ENCODE measurements at regions not wholly inside any gene's neighbourhood (a gene's known extent, or its start where the extent isn't known, plus 50 kb on each side); places are given as distances from the start of the nearest gene placed in this dataset.

DNA sequence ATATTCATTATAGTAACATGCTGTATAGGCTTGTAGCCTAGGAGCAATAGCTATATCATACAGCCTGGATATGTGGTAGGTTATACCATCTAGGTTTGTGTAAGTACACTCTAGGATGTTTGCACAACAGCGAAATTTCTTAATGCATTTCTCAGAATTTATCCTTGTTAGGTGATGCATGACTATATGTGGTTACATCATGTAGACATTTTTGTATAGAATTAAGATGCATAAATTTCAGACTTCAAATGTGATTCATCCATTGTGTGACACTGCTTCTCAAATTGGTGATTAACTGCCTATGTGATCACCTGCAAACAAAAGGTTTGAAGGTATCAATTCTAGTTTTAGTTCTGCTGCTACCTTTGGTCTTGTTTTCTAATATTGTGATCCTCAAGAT lies 1787.0 kb upstream of the PIK3C3 start:
- DNase-seq (no peak), ATAC-seq (no peak)
- no peaks in the 10 kb centered on the region for H3K36me3 ChIP-seq (ENCODE audit: control insufficient read depth, insufficient read depth, low read length)
- H3K4me1 ChIP-seq (ENCODE audit: control insufficient read depth, insufficient read depth, low read length): no peaks in the 10 kb centered on the region
- H3K4me3 Mint-ChIP-seq: no peak overlapping the region
- no peaks in the 10 kb centered on the region for H3K9me3 ChIP-seq (ENCODE audit: control insufficient read depth, insufficient read depth, low read length)
- 100% methylated on average over 1 of the region's 1 CpG for WGBS (ENCODE audit: insufficient coverage)
- peaks cover 6% of the 10 kb centered on the region for H3K36me3 Mint-ChIP-seq
- no peak overlapping the region for H3K27ac ChIP-seq (ENCODE audit: low read length)
- H3K27me3 Mint-ChIP-seq (ENCODE audit: low read depth in 2 of 2): no peaks in the 10 kb centered on the region
- intact Hi-C loops (cut with micrococcal nuclease): no loop called here
- TF ChIP-seq, protein P1, sequence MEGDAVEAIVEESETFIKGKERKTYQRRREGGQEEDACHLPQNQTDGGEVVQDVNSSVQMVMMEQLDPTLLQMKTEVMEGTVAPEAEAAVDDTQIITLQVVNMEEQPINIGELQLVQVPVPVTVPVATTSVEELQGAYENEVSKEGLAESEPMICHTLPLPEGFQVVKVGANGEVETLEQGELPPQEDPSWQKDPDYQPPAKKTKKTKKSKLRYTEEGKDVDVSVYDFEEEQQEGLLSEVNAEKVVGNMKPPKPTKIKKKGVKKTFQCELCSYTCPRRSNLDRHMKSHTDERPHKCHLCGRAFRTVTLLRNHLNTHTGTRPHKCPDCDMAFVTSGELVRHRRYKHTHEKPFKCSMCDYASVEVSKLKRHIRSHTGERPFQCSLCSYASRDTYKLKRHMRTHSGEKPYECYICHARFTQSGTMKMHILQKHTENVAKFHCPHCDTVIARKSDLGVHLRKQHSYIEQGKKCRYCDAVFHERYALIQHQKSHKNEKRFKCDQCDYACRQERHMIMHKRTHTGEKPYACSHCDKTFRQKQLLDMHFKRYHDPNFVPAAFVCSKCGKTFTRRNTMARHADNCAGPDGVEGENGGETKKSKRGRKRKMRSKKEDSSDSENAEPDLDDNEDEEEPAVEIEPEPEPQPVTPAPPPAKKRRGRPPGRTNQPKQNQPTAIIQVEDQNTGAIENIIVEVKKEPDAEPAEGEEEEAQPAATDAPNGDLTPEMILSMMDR (IDR thresholded peaks at IDR 0.05): no peak
- no peak overlapping the region for H3K27ac Mint-ChIP-seq
- H3K4me3 ChIP-seq (ENCODE audit: low read length): no peak overlapping the region
- no peaks in the 10 kb centered on the region for H3K4me1 Mint-ChIP-seq
- no peaks in the 10 kb centered on the region for H3K27me3 ChIP-seq (ENCODE audit: control insufficient read depth, insufficient read depth, low read length)
- H3K9me3 Mint-ChIP-seq: peaks cover 14 to 16% of the 10 kb centered on the region in 2 donors

DNA sequence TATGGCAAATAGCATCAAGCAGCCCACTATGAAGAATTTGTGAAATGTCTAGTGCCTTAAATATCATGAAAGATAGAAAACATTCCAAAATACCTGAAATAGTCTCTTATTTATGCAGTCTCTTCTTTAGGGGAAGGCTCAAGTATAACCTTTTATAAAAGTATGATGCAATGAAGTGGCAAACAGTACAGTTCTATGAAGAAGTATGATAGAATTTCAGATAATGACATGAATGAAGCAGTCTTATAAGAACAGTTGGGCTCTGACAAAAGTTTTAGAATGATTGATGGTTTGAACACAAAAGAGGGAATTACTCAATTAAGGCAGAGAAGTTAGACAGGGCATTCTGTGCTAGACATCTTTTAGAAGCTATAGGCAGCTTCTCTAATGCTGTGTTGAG lies 1791.8 kb upstream of the PIK3C3 start:
- no peaks in the 10 kb centered on the region for H3K27me3 Mint-ChIP-seq (ENCODE audit: low read depth in 2 of 2)

DNA sequence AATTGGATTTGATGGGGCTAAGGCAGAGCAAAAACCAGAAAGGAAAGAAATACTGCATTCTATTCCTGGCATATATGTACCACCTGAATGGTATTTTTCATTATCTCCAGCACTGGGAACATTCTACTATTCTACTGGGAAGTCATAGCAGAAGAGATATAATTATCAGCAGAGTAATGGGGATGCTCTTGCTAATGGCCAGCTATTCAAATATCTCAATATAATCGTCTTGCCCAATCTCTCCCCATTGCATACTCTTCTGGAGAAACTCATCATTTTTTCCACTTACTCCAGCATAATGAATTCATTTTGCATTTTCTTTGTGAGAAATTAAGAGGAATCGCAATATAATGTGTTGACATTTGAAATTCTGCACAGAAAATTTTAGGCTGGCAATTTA lies 1794.7 kb upstream of the PIK3C3 start:
- ATAC-seq: no peak
- H3K4me3 Mint-ChIP-seq: no peak overlapping the region
- no peaks in the 10 kb centered on the region for H3K4me1 Mint-ChIP-seq
- no peak overlapping the region for H3K27ac Mint-ChIP-seq
- H3K27ac ChIP-seq (ENCODE audit: low read length): no peak overlapping the region
- H3K27me3 Mint-ChIP-seq (ENCODE audit: low read depth in 2 of 2): no peaks in the 10 kb centered on the region
- H3K36me3 Mint-ChIP-seq: no peaks in the 10 kb centered on the region
- no peaks in the 10 kb centered on the region for H3K36me3 ChIP-seq (ENCODE audit: control insufficient read depth, insufficient read depth, low read length)
- H3K4me3 ChIP-seq (ENCODE audit: low read length): no peak overlapping the region
- H3K9me3 ChIP-seq (ENCODE audit: control insufficient read depth, insufficient read depth, low read length): no peaks in the 10 kb centered on the region
- no peaks in the 10 kb centered on the region for H3K4me1 ChIP-seq (ENCODE audit: control insufficient read depth, insufficient read depth, low read length)
- no peaks in the 10 kb centered on the region for H3K27me3 ChIP-seq (ENCODE audit: control insufficient read depth, insufficient read depth, low read length)
- peaks cover 8 to 10% of the 10 kb centered on the region in 2 donors for H3K9me3 Mint-ChIP-seq
- intact Hi-C loops (cut with micrococcal nuclease): no loop called here
- 86% methylated on average over 2 of the region's 2 CpGs for WGBS (ENCODE audit: insufficient coverage)
- TF ChIP-seq, protein P1 (IDR thresholded peaks at IDR 0.05): no peak
- DNase-seq: no peak

More for the DNA sequence above, 1791.8 kb upstream of the PIK3C3 start:
- Mint-ChIP-seq H3K27ac (no peak overlapping the region), H3K4me1 (no peaks in the 10 kb centered on the region), H3K36me3 (no peaks in the 10 kb centered on the region), H3K4me3 (no peak overlapping the region), H3K9me3 (peaks cover 4 to 7% of the 10 kb centered on the region in 2 donors)
- H3K4me1 ChIP-seq (ENCODE audit: control insufficient read depth, insufficient read depth, low read length): no peaks in the 10 kb centered on the region
- ATAC-seq (no peak), DNase-seq (no peak)
- H3K27me3 ChIP-seq (ENCODE audit: control insufficient read depth, insufficient read depth, low read length): no peaks in the 10 kb centered on the region
- no peaks in the 10 kb centered on the region for H3K9me3 ChIP-seq (ENCODE audit: control insufficient read depth, insufficient read depth, low read length)
- no peak overlapping the region for H3K4me3 ChIP-seq (ENCODE audit: low read length)
- TF ChIP-seq, protein P1 (IDR thresholded peaks at IDR 0.05): no peak
- H3K36me3 ChIP-seq (ENCODE audit: control insufficient read depth, insufficient read depth, low read length): no peaks in the 10 kb centered on the region
- intact Hi-C loops (cut with micrococcal nuclease): no loop called here
- H3K27ac ChIP-seq (ENCODE audit: low read length): no peak overlapping the region

- H3K27me3 Mint-ChIP-seq (ENCODE audit: low read depth in 2 of 2): no peaks in the 10 kb centered on the region
- Histone ChIP-seq H3K9me3 (ENCODE audit: control insufficient read depth, insufficient read depth, low read length) (no peaks in the 10 kb centered on the region), H3K4me3 (ENCODE audit: low read length) (no peak overlapping the region), H3K27ac (ENCODE audit: low read length) (no peak overlapping the region), H3K27me3 (ENCODE audit: control insufficient read depth, insufficient read depth, low read length) (no peaks in the 10 kb centered on the region), H3K36me3 (ENCODE audit: control insufficient read depth, insufficient read depth, low read length) (no peaks in the 10 kb centered on the region), H3K4me1 (ENCODE audit: control insufficient read depth, insufficient read depth, low read length) (no peaks in the 10 kb centered on the region)
- intact Hi-C loops (cut with micrococcal nuclease): no loop called here
- 35% methylated on average over 5 of the region's 5 CpGs for WGBS (ENCODE audit: insufficient coverage)
- no peak overlapping the region for H3K27ac Mint-ChIP-seq
- H3K4me1 Mint-ChIP-seq: no peaks in the 10 kb centered on the region
- ATAC-seq (no peak), DNase-seq (no peak)
- H3K4me3 Mint-ChIP-seq: no peak overlapping the region
- H3K9me3 Mint-ChIP-seq: peaks cover 8 to 10% of the 10 kb centered on the region in 2 donors
- TF ChIP-seq, protein P1 (IDR thresholded peaks at IDR 0.05): no peak
- H3K36me3 Mint-ChIP-seq: no peaks in the 10 kb centered on the region
Measured at GRCh38 chr18:40159141-40160017, 1795.7 kb upstream of the PIK3C3 start.
